Nephron (organoid): ENCODE measurements at regions not wholly inside any gene's neighbourhood (a gene's known extent, or its start where the extent isn't known, plus 50 kb on each side); places are given as distances from the start of the nearest gene placed in this dataset.

Source experiments
- H3K27ac Mint-ChIP-seq, 3 experiments: 2 replicates each; pipeline ENCODE4 v1.8.0; 2020; ENCODE audit warnings: mixed read lengths in 3 of 3, mild to moderate bottlenecking in 2 of 3, moderate library complexity in 1 of 3
- H3K27me3 Mint-ChIP-seq: 2 replicates; pipeline ENCODE4 v1.8.0; 2021; ENCODE audit warnings: low read depth, mild to moderate bottlenecking, moderate library complexity, mixed read lengths
- H3K36me3 Mint-ChIP-seq: 2 replicates; pipeline ENCODE4 v1.8.0; 2020; ENCODE audit warnings: low read depth, mixed read lengths
- H3K4me1 Mint-ChIP-seq: 2 replicates; pipeline ENCODE4 v1.8.0; 2020; ENCODE audit warnings: mixed read lengths
- H3K4me3 Mint-ChIP-seq, 3 experiments: 2 replicates each; pipeline ENCODE4 v1.8.0; 2020; ENCODE audit warnings: mild to moderate bottlenecking in 3 of 3, mixed read lengths in 3 of 3, moderate library complexity in 2 of 3
- H3K9me3 Mint-ChIP-seq: 2 replicates; pipeline ENCODE4 v1.8.0; 2020; ENCODE audit warnings: mixed read lengths
- TF ChIP-seq, protein P1 (sequence below), 3 experiments: fragments of 200-600 bp; sonication (generic); IDR thresholded peaks; one replicate each; pipeline ENCODE4 v1.5.0; 2021; ENCODE audit warnings: antibody characterized with exemption in 3 of 3; ENCODE audit not compliant: unreplicated experiment in 3 of 3

DNA sequence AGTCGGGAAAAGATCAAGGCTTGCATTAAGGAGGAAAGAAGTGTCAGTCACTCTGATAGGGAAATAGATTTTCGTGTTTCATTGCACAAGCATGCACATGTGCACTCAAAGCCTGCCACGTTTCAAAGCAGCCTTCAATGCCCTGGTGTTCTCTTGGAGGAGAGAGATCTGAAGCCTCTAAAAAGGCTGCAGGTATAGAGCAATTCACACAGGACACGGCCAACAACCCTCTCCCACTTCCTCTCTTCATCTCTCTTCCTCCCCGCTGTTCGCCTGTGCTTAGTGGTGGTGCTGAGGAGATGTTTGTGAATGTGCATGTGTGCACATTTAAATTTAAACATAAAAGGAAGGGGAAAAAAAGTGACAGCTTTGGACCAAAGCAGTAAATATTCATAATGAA is 117.7 kb downstream of the NUF2 start:
- Mint-ChIP-seq H3K27ac (peak overlapping the region; percentile 21 to 51 (median 50)), H3K36me3 (no peaks in the 10 kb centered on the region), H3K4me3 (no peak overlapping the region), H3K9me3 (no peaks in the 10 kb centered on the region), H3K27me3 (no peaks in the 10 kb centered on the region), H3K4me1 (peaks cover 33% of the 10 kb centered on the region)
- TF ChIP-seq, protein P1, sequence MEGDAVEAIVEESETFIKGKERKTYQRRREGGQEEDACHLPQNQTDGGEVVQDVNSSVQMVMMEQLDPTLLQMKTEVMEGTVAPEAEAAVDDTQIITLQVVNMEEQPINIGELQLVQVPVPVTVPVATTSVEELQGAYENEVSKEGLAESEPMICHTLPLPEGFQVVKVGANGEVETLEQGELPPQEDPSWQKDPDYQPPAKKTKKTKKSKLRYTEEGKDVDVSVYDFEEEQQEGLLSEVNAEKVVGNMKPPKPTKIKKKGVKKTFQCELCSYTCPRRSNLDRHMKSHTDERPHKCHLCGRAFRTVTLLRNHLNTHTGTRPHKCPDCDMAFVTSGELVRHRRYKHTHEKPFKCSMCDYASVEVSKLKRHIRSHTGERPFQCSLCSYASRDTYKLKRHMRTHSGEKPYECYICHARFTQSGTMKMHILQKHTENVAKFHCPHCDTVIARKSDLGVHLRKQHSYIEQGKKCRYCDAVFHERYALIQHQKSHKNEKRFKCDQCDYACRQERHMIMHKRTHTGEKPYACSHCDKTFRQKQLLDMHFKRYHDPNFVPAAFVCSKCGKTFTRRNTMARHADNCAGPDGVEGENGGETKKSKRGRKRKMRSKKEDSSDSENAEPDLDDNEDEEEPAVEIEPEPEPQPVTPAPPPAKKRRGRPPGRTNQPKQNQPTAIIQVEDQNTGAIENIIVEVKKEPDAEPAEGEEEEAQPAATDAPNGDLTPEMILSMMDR (IDR thresholded peaks at IDR 0.05; ENCODE audit: unreplicated experiment in 3 of 3) = no peak

DNA sequence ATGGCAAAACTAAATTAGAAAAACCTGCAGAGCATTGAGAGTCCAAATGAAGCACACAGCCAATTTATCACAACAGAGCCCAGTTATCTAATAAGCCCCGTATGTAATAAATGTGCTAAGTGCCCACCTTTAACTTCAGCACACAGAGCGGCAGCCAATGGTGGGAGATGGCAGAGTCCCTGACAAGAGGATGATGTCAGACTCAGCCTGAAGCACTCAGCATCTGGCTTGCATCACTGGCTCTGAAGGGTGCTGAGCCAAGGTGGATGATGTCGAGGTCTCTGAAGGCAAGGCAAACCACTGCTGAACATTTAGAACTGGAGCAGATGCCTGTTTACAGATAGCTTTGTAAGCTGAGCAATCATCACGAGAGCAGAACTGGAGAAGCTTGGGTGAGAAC is 118.3 kb downstream of the NUF2 start:
- TF ChIP-seq, protein P1 (IDR thresholded peaks at IDR 0.05; ENCODE audit: unreplicated experiment in 3 of 3) = no peak
- no peaks in the 10 kb centered on the region for H3K36me3 Mint-ChIP-seq
- H3K27me3 Mint-ChIP-seq = no peaks in the 10 kb centered on the region

DNA sequence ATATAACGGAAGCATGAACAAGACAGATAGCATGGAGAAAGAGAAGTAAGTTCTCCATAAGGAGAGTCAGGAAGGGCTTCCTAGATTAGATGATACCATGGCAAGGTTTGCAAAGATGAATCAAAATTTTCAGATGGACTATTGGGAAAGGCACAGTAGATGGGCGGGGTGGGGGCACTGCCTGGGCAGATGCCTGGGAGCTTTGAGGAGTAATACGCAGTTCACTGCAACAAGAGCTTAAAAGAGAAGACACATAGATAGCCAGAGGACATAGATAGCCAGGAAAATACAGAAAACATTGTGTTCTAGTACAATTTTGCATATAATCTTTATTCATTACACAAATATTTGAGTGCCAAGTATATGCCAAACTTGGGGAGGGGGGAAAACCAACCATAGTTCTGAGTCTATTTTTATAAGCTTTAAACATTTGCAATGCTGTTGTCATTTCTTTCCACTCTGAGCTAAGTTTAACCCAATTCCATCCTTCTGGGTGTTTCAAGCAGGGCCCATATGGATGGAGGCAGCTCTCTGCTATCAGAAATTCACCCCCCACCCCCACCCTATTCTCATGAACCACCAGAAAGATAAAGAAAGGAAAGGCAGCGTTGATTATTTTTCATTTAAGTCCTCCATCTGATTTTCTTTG is 120.6 kb downstream of the NUF2 start:
- Mint-ChIP-seq H3K4me1 (peaks cover 21% of the 10 kb centered on the region), H3K27ac (no peak overlapping the region), H3K36me3 (no peaks in the 10 kb centered on the region), H3K9me3 (no peaks in the 10 kb centered on the region), H3K27me3 (no peaks in the 10 kb centered on the region), H3K4me3 (no peak overlapping the region)
- TF ChIP-seq, protein P1 (IDR thresholded peaks at IDR 0.05; ENCODE audit: unreplicated experiment in 3 of 3) = no peak

More for the DNA sequence above, 118.3 kb downstream of the NUF2 start:
- H3K27ac Mint-ChIP-seq = peak overlapping the region; percentile 21 to 51 (median 50)
- no peaks in the 10 kb centered on the region for H3K9me3 Mint-ChIP-seq
- H3K4me3 Mint-ChIP-seq = no peak overlapping the region
- peaks cover 33% of the 10 kb centered on the region for H3K4me1 Mint-ChIP-seq

DNA sequence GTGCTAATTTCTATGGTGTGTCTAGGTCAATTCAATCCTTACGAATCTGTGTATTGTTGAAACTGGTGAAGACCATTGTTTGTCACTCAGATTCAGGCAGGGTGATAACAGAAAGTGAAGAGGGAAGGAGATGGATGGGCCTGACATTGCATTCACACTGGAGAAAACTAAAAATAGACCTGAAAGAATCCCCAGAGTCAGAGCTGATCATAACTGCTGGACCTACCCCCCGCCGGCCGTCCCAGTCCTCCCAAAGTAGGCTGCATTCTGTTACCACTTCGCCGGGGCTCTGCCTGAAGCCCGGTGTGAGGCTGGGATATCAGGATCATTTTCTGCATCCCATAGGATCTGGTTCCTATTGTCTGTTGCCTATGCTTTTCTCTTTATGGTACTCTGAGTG is 121.1 kb downstream of the NUF2 start:
- TF ChIP-seq, protein P1 (IDR thresholded peaks at IDR 0.05; ENCODE audit: unreplicated experiment in 3 of 3) = no peak
- no peaks in the 10 kb centered on the region for H3K27me3 Mint-ChIP-seq
- H3K9me3 Mint-ChIP-seq = no peaks in the 10 kb centered on the region
- no peak overlapping the region for H3K27ac Mint-ChIP-seq
- peaks cover 16% of the 10 kb centered on the region for H3K4me1 Mint-ChIP-seq
- H3K4me3 Mint-ChIP-seq = no peak overlapping the region
- no peaks in the 10 kb centered on the region for H3K36me3 Mint-ChIP-seq

DNA sequence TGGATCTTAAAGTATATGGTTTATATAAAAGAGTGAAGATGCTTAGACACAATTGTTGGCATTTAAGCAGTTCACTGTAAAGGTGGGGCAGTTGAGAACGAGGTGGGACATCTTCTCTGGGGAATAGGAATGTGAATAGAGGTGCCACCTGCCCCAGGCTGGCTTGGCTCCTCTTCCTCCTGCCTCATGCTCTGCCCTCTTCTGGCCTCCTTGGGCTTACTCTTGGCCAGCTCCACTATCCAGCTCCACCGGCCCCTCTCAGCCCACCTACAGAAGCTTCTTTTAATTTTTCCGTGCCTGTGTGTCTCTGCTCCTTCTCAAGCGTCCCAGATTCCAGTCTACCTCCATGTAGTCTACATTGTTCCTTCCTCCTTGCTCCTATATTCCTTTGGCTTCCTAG is 122.1 kb downstream of the NUF2 start:
- Mint-ChIP-seq H3K27ac (no peak overlapping the region), H3K4me3 (no peak overlapping the region), H3K4me1 (peaks cover 16% of the 10 kb centered on the region), H3K27me3 (no peaks in the 10 kb centered on the region), H3K36me3 (no peaks in the 10 kb centered on the region), H3K9me3 (no peaks in the 10 kb centered on the region)
- TF ChIP-seq, protein P1 (IDR thresholded peaks at IDR 0.05; ENCODE audit: unreplicated experiment in 3 of 3) = no peak

DNA sequence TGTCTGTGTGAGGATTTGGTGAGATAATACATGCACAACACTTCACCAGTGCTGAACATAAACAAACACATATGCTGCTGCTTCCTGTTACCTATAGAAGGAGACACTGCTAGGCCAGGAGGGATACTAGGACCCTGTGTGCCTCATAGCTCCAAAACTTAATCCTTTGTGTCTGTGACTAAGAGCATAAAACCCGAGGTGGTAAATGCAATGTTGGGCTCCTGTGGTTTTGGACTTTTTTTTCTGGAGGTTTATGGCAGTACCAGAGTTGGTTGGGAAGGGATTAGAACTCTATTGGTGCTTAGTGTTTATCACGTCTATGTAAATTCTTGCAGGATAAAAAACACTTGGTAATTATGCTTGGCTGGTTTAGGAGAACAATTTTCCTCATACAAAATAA is 122.9 kb downstream of the NUF2 start:
- Mint-ChIP-seq H3K27me3 (no peaks in the 10 kb centered on the region), H3K36me3 (no peaks in the 10 kb centered on the region), H3K4me3 (no peak overlapping the region), H3K9me3 (no peaks in the 10 kb centered on the region), H3K27ac (no peak overlapping the region), H3K4me1 (peaks cover 9% of the 10 kb centered on the region)
- TF ChIP-seq, protein P1 (IDR thresholded peaks at IDR 0.05; ENCODE audit: unreplicated experiment in 3 of 3) = no peak
